Islet precursor cell (in vitro differentiated cells): ENCODE measurements at regions not wholly inside any gene's neighbourhood (a gene's known extent, or its start where the extent isn't known, plus 50 kb on each side); places are given as distances from the start of the nearest gene placed in this dataset.
"Not testable (repeated sequence)": the region's sequence is repeated elsewhere in the genome, so short reads cannot be mapped to it uniquely, and the experiment has no call there.

Source experiments
- DNase-seq: peaks from one replicate; pipeline ENCODE4 v3.0.0-alpha.2; 2018

DNA sequence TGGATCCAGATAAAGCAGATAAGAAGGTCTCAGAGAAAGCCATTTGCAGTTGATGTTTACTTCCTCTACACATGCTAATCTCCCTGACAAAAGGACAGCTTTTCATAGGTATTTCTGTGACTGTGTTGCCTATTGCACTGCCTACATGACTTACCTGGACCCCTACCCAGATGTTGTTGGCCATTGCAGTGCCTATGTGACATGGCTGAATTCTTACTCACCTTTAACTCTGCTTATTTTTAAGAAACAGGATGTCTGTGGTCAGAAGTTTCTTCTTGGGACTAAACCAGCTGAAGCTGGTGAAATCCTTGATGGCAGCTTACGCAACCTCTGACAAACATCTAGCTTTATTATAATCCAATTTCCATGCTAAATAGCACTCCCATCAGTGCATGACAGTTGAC, 50.7 kb downstream of the PPIAL4D start:
- DNase-seq = not testable (repeated sequence)

DNA sequence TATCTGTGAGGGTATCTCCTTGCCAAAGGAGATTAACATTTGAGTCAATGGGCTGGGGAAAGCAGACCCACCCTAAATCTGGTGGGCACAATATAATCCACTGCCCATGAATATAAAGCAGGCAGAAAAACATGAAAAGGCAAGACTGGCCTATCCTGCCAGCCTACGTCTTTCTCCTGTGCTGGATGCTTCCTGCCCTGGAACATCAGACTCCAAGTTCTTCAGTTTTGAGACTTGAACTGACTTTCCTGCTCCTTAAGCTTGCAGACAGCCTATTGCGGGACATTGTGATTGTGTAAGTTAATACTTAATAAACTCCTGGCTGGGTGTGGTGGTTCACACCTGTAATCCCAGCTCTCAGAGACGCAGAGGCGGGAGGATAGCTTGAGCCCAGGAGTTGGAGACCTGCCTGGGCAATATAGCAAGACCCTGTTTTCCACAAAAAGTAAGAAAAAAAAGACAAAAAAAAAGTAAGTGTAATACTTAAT, 52.4 kb downstream of the PPIAL4D start:
- not testable (repeated sequence) for DNase-seq

DNA sequence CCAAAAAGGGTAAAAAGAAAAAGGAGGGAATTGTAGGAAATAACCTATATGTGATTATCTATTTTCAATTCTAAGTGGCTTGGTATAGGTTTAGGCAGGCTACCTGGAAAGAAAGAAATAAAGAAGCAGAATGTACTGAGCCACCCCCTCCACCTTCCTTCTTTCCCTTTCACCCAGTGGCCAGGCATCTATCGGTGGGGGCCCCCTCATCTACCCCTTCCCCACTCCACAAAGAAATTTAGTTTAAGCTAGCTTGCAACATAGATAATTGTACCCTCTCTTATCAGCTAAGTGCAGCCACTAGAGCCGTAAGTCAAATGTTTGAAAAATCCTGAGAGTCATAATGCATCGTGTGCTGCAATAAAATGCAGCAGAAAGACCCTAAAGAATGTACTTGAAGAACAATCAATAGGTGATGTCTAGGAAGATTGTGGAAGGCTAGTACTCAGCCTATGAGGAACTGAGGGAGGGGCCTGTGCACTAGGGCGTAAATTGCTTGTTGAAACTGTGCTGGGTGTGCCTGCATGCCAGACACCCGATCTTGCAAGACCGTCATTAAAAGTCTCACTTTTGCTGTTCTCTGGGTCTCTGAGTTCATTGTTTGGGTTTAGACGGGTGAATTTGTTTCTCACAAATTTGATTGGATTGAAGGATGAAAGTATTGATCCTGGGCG, 53.0 kb downstream of the PPIAL4D start:
- DNase-seq = peak; percentile 46

DNA sequence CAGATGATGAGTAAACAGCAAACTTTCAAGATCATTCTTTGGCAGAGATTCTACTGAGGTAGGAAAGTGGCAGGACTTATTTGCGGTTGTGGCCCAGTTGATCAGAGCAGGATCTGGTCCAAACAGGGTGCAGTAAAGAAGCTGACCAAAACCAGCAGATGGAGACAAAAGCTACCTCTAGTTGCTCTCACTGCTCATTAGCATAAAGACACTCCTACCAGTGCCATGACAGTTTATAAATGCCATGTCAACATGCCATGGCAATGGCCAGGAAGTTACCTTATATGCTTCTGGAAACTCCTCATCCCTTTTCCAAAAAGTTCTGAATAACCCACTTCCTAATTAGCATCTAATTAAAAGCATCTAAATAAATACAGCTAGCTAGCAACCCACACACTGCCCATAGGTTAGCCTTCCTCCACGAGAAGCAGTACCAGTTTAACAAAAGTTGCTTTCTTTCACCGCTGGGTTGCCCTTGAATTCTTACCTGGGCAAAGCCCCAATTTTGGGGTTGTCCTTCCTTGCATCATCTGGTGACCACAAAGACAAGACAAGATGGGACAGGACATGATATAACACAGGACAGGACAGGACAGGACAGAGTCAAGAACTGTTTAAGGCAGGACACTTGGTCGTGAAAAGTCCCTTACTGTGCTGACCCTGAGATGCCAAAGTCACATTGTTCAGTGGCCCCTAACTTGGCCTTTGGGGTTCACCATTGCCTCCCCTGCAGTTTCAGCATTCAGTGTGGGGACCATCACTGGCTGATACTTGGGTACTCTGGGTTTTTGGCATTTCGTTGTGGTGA, 59.2 kb downstream of the PPIAL4D start:
- DNase-seq = not testable (repeated sequence)

DNA sequence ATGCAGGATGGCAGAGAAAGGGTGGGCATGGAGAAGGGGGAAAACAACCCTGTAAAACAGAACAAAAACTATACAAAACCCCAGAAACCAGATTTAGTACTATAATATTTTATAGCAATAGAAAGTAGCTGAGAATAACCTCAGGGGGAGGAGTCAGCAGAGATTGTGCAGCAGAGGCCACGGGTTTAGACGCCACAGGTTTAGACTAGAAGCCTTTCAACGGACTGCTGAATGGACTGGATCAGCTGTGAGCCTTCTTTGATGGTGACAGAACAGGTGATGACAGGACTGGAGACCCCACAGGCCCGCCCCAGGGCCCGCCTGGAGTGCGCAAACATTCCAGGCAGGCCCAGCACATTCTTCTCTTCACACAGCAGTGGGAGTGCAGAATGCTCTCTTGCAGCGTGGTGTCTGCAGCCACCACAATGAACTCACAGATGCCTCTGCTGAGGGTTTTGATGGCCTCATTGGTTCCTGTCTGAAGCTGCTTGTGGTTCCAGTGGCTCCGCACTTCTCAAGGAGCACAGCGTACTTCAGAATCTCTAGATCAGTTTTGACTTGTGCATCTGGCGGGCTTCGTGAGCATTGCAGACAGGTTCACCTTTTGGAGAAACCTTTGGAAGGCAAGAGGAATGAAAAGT, 65.6 kb downstream of the PPIAL4D start:
- not testable (repeated sequence) for DNase-seq

DNA sequence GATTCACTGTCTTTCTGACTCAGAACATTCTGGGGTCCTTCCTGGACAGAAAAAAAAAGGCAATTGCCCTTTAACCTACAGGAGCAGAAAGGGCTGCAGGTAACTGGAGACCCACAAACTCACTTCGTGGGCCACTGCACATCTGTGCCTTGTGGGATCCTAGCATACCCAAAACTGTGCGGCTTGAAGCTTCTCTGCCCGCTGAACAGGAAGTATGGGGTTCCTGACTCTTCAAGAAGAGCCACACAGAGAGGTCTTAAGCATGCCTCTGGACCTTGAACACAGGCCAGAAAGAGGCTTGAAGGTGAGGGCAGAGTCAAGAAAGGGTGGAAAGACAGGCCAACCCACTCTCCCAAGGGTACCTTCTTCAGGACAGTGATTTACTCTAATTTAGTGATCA, 67.6 kb downstream of the PPIAL4D start:
- not testable (repeated sequence) for DNase-seq

DNA sequence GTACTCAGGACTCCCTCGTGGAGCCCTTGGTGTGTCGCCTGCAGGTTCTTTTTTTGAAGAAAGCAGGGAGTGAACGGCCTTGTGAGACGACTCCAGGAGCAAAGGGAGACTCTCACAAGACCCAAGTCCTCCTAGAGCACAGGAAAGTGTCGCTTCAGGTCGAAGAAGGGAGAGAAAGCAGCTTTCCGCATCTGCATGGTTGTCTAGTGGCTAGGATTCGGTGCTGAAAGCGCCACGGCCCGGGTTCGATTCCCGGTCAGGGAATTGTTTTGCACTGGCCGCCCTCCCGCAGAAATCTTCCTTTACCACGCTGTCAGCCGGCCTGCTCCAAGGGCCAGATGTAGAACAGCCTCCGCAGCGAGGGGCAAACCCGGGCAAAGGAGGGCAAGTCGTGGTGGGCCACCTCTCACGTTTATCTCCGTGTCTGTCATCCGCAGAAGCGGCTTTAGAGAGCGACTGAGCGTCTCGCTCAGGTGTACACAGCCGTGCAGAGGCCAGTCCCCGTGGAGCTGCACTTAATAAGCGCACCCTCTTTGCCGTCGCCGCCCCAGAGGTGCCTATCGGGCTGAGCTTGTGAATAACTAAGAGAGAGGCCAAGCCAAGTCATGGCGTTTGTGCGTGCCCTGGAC, 72.6 kb downstream of the FAM72D start:
- DNase-seq = peak; percentile 22

DNA sequence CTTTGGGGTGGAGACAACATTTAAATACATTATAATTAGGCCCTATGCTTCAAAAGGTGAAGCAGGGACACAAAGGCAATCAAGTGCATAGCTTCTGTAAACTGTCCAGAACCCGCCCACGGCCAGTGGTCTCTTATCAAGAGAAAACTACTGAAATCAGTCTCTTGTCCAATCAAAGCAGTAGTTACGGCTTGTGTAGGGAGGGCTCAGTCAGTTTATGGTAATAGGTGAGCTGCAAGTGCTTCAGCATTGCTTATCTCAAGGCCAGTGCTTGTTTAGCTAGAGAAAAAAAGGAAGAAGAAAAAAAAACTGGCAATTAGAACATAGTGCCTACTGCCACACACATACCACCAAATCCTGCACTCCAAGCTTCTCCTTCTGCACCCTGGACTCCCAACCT, 68.6 kb downstream of the FAM72D start:
- not testable (repeated sequence) for DNase-seq
